HCT116 (cell line): ENCODE measurements at regions not wholly inside any gene's neighbourhood (a gene's known extent, or its start where the extent isn't known, plus 50 kb on each side); places are given as distances from the start of the nearest gene placed in this dataset.

Experiments
- POLR2A ChIP-seq: IDR thresholded peaks from 2 replicates; pipeline ENCODE4 v1.7.0; 2011; ENCODE audit warnings: borderline replicate concordance; ENCODE audit not compliant: insufficient read depth, insufficient read length; ENCODE audit errors: extremely low read depth
- POLR2AphosphoS5 ChIP-seq: IDR thresholded peaks from 2 replicates; pipeline ENCODE4 v1.6.1; 2011; ENCODE audit warnings: mild to moderate bottlenecking, low read depth, low read length, moderate library complexity
- TCF7L2 ChIP-seq: IDR thresholded peaks from 2 replicates; pipeline ENCODE4 v1.7.0; 2011; ENCODE audit warnings: borderline replicate concordance, inconsistent platforms; ENCODE audit not compliant: insufficient read depth, insufficient read length; ENCODE audit errors: extremely low read depth
- TF ChIP-seq, protein P1 (sequence below), 3 experiments: fragments of 200-600 bp in 1 of 3; sonication (generic) in 1 of 3; IDR thresholded peaks in 2 of 3; conservative IDR thresholded peaks in 1 of 3; 2 replicates each; pipeline ENCODE4 v1.5.1; 2012 to 2017; ENCODE audit warnings: low read depth in 2 of 3, low read length in 2 of 3, antibody characterized with exemption in 1 of 3, borderline replicate concordance in 1 of 3, control low read depth in 1 of 3, mild to moderate bottlenecking in 1 of 3, mixed read lengths in 1 of 3, mixed run types in 1 of 3, moderate library complexity in 1 of 3; ENCODE audit not compliant: insufficient read depth in 1 of 3

DNA sequence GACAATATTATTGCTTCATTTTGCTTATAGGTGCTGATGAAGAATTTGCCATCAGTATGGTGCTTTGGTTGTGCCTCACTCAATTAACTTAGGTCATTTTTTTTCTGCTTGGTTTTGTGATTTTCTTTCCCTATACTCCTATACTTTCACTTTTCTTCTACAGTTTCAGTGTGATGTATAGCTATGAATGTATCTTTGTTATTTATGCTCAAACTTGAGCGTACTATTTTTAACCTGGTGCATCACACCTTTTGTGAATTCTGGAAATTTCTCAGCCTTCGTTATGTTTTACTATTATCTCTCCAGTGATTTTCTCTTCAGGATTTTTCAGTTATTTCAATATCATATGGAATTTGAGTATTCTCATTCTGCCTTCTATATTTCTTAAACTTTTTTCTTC lies 2035.3 kb upstream of the LRRTM1 start:
- TF ChIP-seq POLR2A: no peak
- TF ChIP-seq, protein P1, sequence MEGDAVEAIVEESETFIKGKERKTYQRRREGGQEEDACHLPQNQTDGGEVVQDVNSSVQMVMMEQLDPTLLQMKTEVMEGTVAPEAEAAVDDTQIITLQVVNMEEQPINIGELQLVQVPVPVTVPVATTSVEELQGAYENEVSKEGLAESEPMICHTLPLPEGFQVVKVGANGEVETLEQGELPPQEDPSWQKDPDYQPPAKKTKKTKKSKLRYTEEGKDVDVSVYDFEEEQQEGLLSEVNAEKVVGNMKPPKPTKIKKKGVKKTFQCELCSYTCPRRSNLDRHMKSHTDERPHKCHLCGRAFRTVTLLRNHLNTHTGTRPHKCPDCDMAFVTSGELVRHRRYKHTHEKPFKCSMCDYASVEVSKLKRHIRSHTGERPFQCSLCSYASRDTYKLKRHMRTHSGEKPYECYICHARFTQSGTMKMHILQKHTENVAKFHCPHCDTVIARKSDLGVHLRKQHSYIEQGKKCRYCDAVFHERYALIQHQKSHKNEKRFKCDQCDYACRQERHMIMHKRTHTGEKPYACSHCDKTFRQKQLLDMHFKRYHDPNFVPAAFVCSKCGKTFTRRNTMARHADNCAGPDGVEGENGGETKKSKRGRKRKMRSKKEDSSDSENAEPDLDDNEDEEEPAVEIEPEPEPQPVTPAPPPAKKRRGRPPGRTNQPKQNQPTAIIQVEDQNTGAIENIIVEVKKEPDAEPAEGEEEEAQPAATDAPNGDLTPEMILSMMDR (IDR thresholded peaks at IDR 0.05 in 2 of 3, conservative IDR thresholded peaks at IDR 0.05 in 1 of 3; ENCODE audit: borderline replicate concordance in 1 of 3, insufficient read depth in 1 of 3, low read depth in 2 of 3, low read length in 2 of 3): no peak
- TF ChIP-seq POLR2AphosphoS5: no peak
- no peak for TF ChIP-seq TCF7L2
